Gastroesophageal sphincter (tissue), 4 donors: ENCODE measurements at regions not wholly inside any gene's neighbourhood (a gene's known extent, or its start where the extent isn't known, plus 50 kb on each side); places are given as distances from the start of the nearest gene placed in this dataset.

Source experiments
- ATAC-seq: fragments of 150-250 bp; one replicate; pipeline ENCODE4 v1.9.1; 2016; ENCODE audit warnings: mild to moderate bottlenecking, moderate library complexity
- H3K27ac ChIP-seq, 4 donors: fragments of 200-600 bp; sonication (generic) in 3 of 4; 1 replicate in 3 of 4; 2 replicates in 1 of 4; pipeline ENCODE4 v1.5.1; 2016 to 2019
- H3K27me3 ChIP-seq: fragments of 200-600 bp; sonication (generic); one replicate; pipeline ENCODE4 v1.5.1; 2019
- H3K36me3 ChIP-seq, 2 donors: fragments of 200-600 bp; sonication (generic); one replicate each; pipeline ENCODE4 v1.5.1; 2019; ENCODE audit warnings: control low read depth in 1 of 2
- H3K4me1 ChIP-seq, 3 donors: fragments of 200-600 bp; sonication (generic); 1 replicate in 2 of 3; 2 replicates in 1 of 3; pipeline ENCODE4 v1.5.1; 2016 to 2019; ENCODE audit warnings: control low read depth in 2 of 3
- H3K4me3 ChIP-seq, 2 donors: fragments of 200-600 bp; sonication (generic); one replicate each; pipeline ENCODE4 v1.5.1; 2019; ENCODE audit warnings: mild to moderate bottlenecking in 1 of 2, moderate library complexity in 1 of 2
- H3K9me3 ChIP-seq, 3 donors: fragments of 200-600 bp; sonication (generic); one replicate each; pipeline ENCODE4 v1.5.1; 2017 to 2019; ENCODE audit warnings: control low read depth in 2 of 3
- CTCF ChIP-seq, 4 experiments: fragments of 200-600 bp in 2 of 4; fragments of 450-650 bp in 2 of 4; sonication (generic) in 1 of 4; IDR thresholded peaks; one replicate each; pipeline ENCODE4 v1.5.1; 2017 to 2019; ENCODE audit warnings: antibody characterized with exemption in 4 of 4, mild to moderate bottlenecking in 2 of 4, moderate library complexity in 2 of 4
- EP300 ChIP-seq: sonication (generic); formaldehyde crosslinking; IDR thresholded peaks from one replicate; pipeline ENCODE4 v1.6.1; 2017; ENCODE audit warnings: antibody characterized with exemption, mild to moderate bottlenecking
- POLR2A ChIP-seq, 2 donors: fragments of 450-650 bp; IDR thresholded peaks; one replicate each; pipeline ENCODE4 v1.6.1; 2017; ENCODE audit warnings: antibody characterized with exemption in 2 of 2, mild to moderate bottlenecking in 2 of 2, moderate library complexity in 1 of 2
- POLR2AphosphoS5 ChIP-seq: sonication (generic); formaldehyde crosslinking; IDR thresholded peaks from one replicate; pipeline ENCODE4 v1.6.1; 2017; ENCODE audit warnings: antibody characterized with exemption
- WGBS, 2 donors: methylation state at CpG; one replicate each; pipeline ENCODE4 v1.1.5; 2018; ENCODE audit warnings: low coverage in 1 of 2; 5-methylcytosine and 5-hydroxymethylcytosine counted together

- peaks cover 0 to 4% (median 0%) of the 10 kb centered on the region in 3 donors for H3K4me1 ChIP-seq
- no peaks in the 10 kb centered on the region for H3K27me3 ChIP-seq
- no peak for ATAC-seq
- H3K36me3 ChIP-seq = no peaks in the 10 kb centered on the region
- no peak overlapping the region for H3K27ac ChIP-seq
- 64 to 74% methylated on average over 2 to 4 of the region's 4 CpGs for WGBS, 2 donors
- TF ChIP-seq POLR2A (IDR thresholded peaks at IDR 0.05) = no peak
- TF ChIP-seq CTCF (IDR thresholded peaks at IDR 0.05) = no peak
- TF ChIP-seq EP300 = no peak
- no peak for TF ChIP-seq POLR2AphosphoS5
- no peaks in the 10 kb centered on the region for H3K9me3 ChIP-seq
- H3K4me3 ChIP-seq = no peak overlapping the region
Measured at GRCh38 chr5:158283397-158283796, 424.5 kb upstream of the CLINT1 start.

GRCh38 chr5:158278216-158278925 lies 419.4 kb upstream of the CLINT1 start:
- no peak overlapping the region for H3K4me3 ChIP-seq
- WGBS, 2 donors = 72 to 92% methylated on average over 2 to 3 of the region's 4 CpGs
- no peak for ATAC-seq

GRCh38 chr5:158277276-158277675 lies 418.3 kb upstream of the CLINT1 start:
- Histone ChIP-seq H3K4me3 (no peak overlapping the region), H3K27me3 (no peaks in the 10 kb centered on the region), H3K4me1 (no peaks in the 10 kb centered on the region), H3K27ac (no peak overlapping the region), H3K9me3 (no peaks in the 10 kb centered on the region), H3K36me3 (no peaks in the 10 kb centered on the region)
- WGBS, 2 donors = 89 to 93% methylated on average over 6 of the region's 6 CpGs
- no peak for ATAC-seq
- TF ChIP-seq CTCF (IDR thresholded peaks at IDR 0.05) (no peak), POLR2AphosphoS5 (no peak), POLR2A (IDR thresholded peaks at IDR 0.05) (no peak), EP300 (no peak)

More at GRCh38 chr5:158278216-158278925, 419.4 kb upstream of the CLINT1 start:
- Histone ChIP-seq H3K27me3 (no peaks in the 10 kb centered on the region), H3K36me3 (no peaks in the 10 kb centered on the region), H3K9me3 (no peaks in the 10 kb centered on the region), H3K27ac (no peak overlapping the region), H3K4me1 (no peaks in the 10 kb centered on the region)
- TF ChIP-seq CTCF (IDR thresholded peaks at IDR 0.05) = no peak
- no peak for TF ChIP-seq POLR2AphosphoS5
- no peak for TF ChIP-seq POLR2A (IDR thresholded peaks at IDR 0.05)

GRCh38 chr5:158276692-158277091 lies 417.7 kb upstream of the CLINT1 start:
- TF ChIP-seq POLR2AphosphoS5 (no peak), CTCF (IDR thresholded peaks at IDR 0.05) (no peak), POLR2A (IDR thresholded peaks at IDR 0.05) (no peak), EP300 (no peak)
- WGBS, 2 donors = 96 to 100% methylated on average over 3 to 4 of the region's 4 CpGs

GRCh38 chr5:158275511-158275910 lies 416.6 kb upstream of the CLINT1 start:
- Histone ChIP-seq H3K27me3 (no peaks in the 10 kb centered on the region), H3K27ac (no peak overlapping the region), H3K4me1 (no peaks in the 10 kb centered on the region), H3K9me3 (no peaks in the 10 kb centered on the region), H3K4me3 (no peak overlapping the region), H3K36me3 (no peaks in the 10 kb centered on the region)
- WGBS, 2 donors = 90 to 93% methylated on average over 5 to 6 of the region's 6 CpGs
- TF ChIP-seq CTCF (IDR thresholded peaks at IDR 0.05) (no peak), POLR2A (IDR thresholded peaks at IDR 0.05) (no peak)
- ATAC-seq = no peak

More at GRCh38 chr5:158276692-158277091, 417.7 kb upstream of the CLINT1 start:
- H3K27me3 ChIP-seq = no peaks in the 10 kb centered on the region
- ATAC-seq = no peak
- H3K36me3 ChIP-seq = no peaks in the 10 kb centered on the region
- H3K4me1 ChIP-seq = no peaks in the 10 kb centered on the region
- no peak overlapping the region for H3K27ac ChIP-seq
- no peaks in the 10 kb centered on the region for H3K9me3 ChIP-seq
- no peak overlapping the region for H3K4me3 ChIP-seq
